Breast epithelium (tissue), 3 donors: ENCODE measurements at regions not wholly inside any gene's neighbourhood (a gene's known extent, or its start where the extent isn't known, plus 50 kb on each side); places are given as distances from the start of the nearest gene placed in this dataset.

Experiments
- CTCF ChIP-seq, 3 donors: fragments of 450-650 bp; IDR thresholded peaks; one replicate each; pipeline ENCODE4 v1.5.1; 2016 to 2017; ENCODE audit warnings: antibody characterized with exemption in 3 of 3, mild to moderate bottlenecking in 3 of 3, moderate library complexity in 3 of 3
- POLR2A ChIP-seq: fragments of 450-650 bp; IDR thresholded peaks from one replicate; pipeline ENCODE4 v1.6.1; 2016; ENCODE audit warnings: antibody characterized with exemption, mild to moderate bottlenecking, moderate library complexity
- POLR2AphosphoS5 ChIP-seq, 3 donors: sonication (generic); formaldehyde crosslinking; IDR thresholded peaks; one replicate each; pipeline ENCODE4 v1.6.1; 2017; ENCODE audit warnings: antibody characterized with exemption in 3 of 3

GRCh38 chr22:23380230-23380573, 199.9 kb downstream of the IGLL1 start:
- no peak for TF ChIP-seq POLR2AphosphoS5 (IDR thresholded peaks at IDR 0.05)
- TF ChIP-seq CTCF (IDR thresholded peaks at IDR 0.05), result no peak
- no peak for TF ChIP-seq POLR2A
